ENCODE measurements at regions not wholly inside any gene's neighbourhood (a gene's known extent, or its start where the extent isn't known, plus 50 kb on each side); places are given as distances from the start of the nearest gene placed in this dataset.
"Not testable (repeated sequence)": the region's sequence is repeated elsewhere in the genome, so short reads cannot be mapped to it uniquely, and the experiment has no call there.

GRCh38 chr20:47887064-47887463 lies 101.8 kb upstream of the SULF2 start:
- in situ Hi-C loops (cut with MboI; ENCODE audit: low pct_unique_long_range_greater_than_20kb, low sequenced_read_pairs, unreplicated experiment) = no loop called here
- no peak for TF ChIP-seq CTCF (IDR thresholded peaks at IDR 0.05; ENCODE audit: extremely low read depth, insufficient read depth, missing control alignments)
- no peak for DNase-seq (ENCODE audit: low spot score)

- no peak for TF ChIP-seq CTCF (IDR thresholded peaks at IDR 0.05; ENCODE audit: extremely low read depth, insufficient read depth, missing control alignments)
- in situ Hi-C loops (cut with MboI; ENCODE audit: low pct_unique_long_range_greater_than_20kb, low sequenced_read_pairs, unreplicated experiment) = no loop called here
- no peak for DNase-seq (ENCODE audit: low spot score)
Observed at GRCh38 chr20:47886454-47887041, 101.3 kb upstream of the SULF2 start.

- in situ Hi-C loops (cut with MboI; ENCODE audit: low pct_unique_long_range_greater_than_20kb, low sequenced_read_pairs, unreplicated experiment) = no loop called here
- no peak for TF ChIP-seq CTCF (IDR thresholded peaks at IDR 0.05; ENCODE audit: extremely low read depth, insufficient read depth, missing control alignments)
Observed at GRCh38 chr20:47885909-47886453, 100.7 kb upstream of the SULF2 start.

GRCh38 chr20:47883940-47884339 lies 98.7 kb upstream of the SULF2 start:
- in situ Hi-C loops (cut with MboI; ENCODE audit: low pct_unique_long_range_greater_than_20kb, low sequenced_read_pairs, unreplicated experiment); DNase-seq (ENCODE audit: low spot score): not testable (repeated sequence)

More at GRCh38 chr20:47885909-47886453, 100.7 kb upstream of the SULF2 start:
- DNase-seq (ENCODE audit: low spot score) = no peak

- in situ Hi-C loops (cut with MboI; ENCODE audit: low pct_unique_long_range_greater_than_20kb, low sequenced_read_pairs, unreplicated experiment) = no loop called here
- TF ChIP-seq CTCF (IDR thresholded peaks at IDR 0.05; ENCODE audit: extremely low read depth, insufficient read depth, missing control alignments) = no peak
- no peak for DNase-seq (ENCODE audit: low spot score)
Observed at GRCh38 chr20:47883186-47883585, 97.9 kb upstream of the SULF2 start.

- TF ChIP-seq CTCF (IDR thresholded peaks at IDR 0.05; ENCODE audit: extremely low read depth, insufficient read depth, missing control alignments) = no peak
- DNase-seq (ENCODE audit: low spot score) = no peak
- in situ Hi-C loops (cut with MboI; ENCODE audit: low pct_unique_long_range_greater_than_20kb, low sequenced_read_pairs, unreplicated experiment) = no loop called here
Observed at GRCh38 chr20:47879771-47880170, 94.5 kb upstream of the SULF2 start.

- TF ChIP-seq CTCF (IDR thresholded peaks at IDR 0.05; ENCODE audit: extremely low read depth, insufficient read depth, missing control alignments) = no peak
- no peak for DNase-seq (ENCODE audit: low spot score)
Observed at GRCh38 chr20:47878601-47879027, 93.3 kb upstream of the SULF2 start.

More at GRCh38 chr20:47878601-47879027, 93.3 kb upstream of the SULF2 start:
- in situ Hi-C loops (cut with MboI; ENCODE audit: low pct_unique_long_range_greater_than_20kb, low sequenced_read_pairs, unreplicated experiment) = no loop called here
